ENCODE measurements at regions not wholly inside any gene's neighbourhood (a gene's known extent, or its start where the extent isn't known, plus 50 kb on each side); places are given as distances from the start of the nearest gene placed in this dataset.

DNA sequence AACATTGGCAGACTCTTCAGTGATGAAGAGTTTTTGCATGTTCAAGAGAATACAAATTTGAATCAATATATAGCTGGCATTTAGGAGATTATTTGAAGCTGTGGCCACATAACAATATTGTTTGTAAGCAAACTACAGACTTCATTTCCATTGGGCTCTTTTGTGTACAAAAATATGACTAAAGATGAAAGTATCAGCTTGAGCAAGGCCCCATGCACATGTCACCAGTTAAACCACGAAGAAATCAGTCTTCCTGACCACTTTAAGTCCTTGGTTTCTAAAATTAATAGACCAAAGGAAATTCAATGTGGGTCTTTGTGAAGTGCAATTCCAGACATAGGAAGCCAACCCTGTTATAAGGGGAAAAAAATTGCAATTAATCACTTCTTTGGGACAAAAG is 1664.6 kb upstream of the ADGRL3 start:
- TF ChIP-seq, protein P1, sequence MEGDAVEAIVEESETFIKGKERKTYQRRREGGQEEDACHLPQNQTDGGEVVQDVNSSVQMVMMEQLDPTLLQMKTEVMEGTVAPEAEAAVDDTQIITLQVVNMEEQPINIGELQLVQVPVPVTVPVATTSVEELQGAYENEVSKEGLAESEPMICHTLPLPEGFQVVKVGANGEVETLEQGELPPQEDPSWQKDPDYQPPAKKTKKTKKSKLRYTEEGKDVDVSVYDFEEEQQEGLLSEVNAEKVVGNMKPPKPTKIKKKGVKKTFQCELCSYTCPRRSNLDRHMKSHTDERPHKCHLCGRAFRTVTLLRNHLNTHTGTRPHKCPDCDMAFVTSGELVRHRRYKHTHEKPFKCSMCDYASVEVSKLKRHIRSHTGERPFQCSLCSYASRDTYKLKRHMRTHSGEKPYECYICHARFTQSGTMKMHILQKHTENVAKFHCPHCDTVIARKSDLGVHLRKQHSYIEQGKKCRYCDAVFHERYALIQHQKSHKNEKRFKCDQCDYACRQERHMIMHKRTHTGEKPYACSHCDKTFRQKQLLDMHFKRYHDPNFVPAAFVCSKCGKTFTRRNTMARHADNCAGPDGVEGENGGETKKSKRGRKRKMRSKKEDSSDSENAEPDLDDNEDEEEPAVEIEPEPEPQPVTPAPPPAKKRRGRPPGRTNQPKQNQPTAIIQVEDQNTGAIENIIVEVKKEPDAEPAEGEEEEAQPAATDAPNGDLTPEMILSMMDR (IDR thresholded peaks at IDR 0.05) = no peak
- TF ChIP-seq POLR2A (IDR thresholded peaks at IDR 0.05) = no peak
